Endothelial cell (in vitro differentiated cells): ENCODE measurements at regions not wholly inside any gene's neighbourhood (a gene's known extent, or its start where the extent isn't known, plus 50 kb on each side); places are given as distances from the start of the nearest gene placed in this dataset.

Source experiments
- DNase-seq: peaks from one replicate; pipeline ENCODE4 v3.0.0; 2021; ENCODE audit warnings: low spot score
- H3K27ac Mint-ChIP-seq: one replicate; pipeline ENCODE4 v1.8.0; 2021; ENCODE audit warnings: mixed read lengths, inconsistent platforms; ENCODE audit not compliant: unreplicated experiment
- H3K27me3 Mint-ChIP-seq: one replicate; pipeline ENCODE4 v1.8.0; 2021; ENCODE audit warnings: mild to moderate bottlenecking, moderate library complexity, mixed read lengths, inconsistent platforms; ENCODE audit not compliant: unreplicated experiment
- H3K36me3 Mint-ChIP-seq: one replicate; pipeline ENCODE4 v1.8.0; 2021; ENCODE audit warnings: mild to moderate bottlenecking, low read depth, mixed read lengths, inconsistent platforms; ENCODE audit not compliant: unreplicated experiment
- H3K4me1 Mint-ChIP-seq: one replicate; pipeline ENCODE4 v1.8.0; 2021; ENCODE audit warnings: mild to moderate bottlenecking, mixed read lengths, inconsistent platforms; ENCODE audit not compliant: unreplicated experiment
- H3K4me3 Mint-ChIP-seq: one replicate; pipeline ENCODE4 v1.8.0; 2021; ENCODE audit warnings: mild to moderate bottlenecking, mixed read lengths, inconsistent platforms; ENCODE audit not compliant: unreplicated experiment
- H3K9me3 Mint-ChIP-seq: one replicate; pipeline ENCODE4 v1.8.0; 2021; ENCODE audit warnings: mixed read lengths, inconsistent platforms; ENCODE audit not compliant: unreplicated experiment
- TF ChIP-seq, protein P1 (sequence below): fragments of 200-600 bp; sonication (generic); IDR thresholded peaks from one replicate; pipeline ENCODE4 v1.5.0; 2021; ENCODE audit warnings: antibody characterized with exemption; ENCODE audit not compliant: unreplicated experiment

DNA sequence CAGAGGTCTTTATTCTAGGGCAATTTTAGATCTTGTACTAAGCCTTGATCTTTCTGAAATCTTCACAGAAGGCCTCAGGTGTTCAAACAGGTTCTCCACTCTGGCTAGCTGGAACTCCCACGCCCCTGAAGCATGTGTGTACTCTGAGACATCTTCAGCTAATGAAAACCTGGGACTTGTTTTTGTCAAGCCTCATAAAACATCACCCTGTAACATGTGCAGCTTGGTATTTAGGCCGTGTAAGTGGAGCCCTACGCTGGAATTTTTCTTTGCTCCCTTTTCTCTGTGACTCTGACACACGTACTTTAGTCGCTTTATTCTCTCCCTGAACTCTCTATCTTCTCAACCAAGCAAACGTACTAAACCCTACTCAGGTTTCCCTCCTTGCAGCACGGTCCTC, 701.9 kb upstream of the ZP4 start:
- no peaks in the 10 kb centered on the region for H3K27me3 Mint-ChIP-seq
- H3K9me3 Mint-ChIP-seq = no peaks in the 10 kb centered on the region
- TF ChIP-seq, protein P1, sequence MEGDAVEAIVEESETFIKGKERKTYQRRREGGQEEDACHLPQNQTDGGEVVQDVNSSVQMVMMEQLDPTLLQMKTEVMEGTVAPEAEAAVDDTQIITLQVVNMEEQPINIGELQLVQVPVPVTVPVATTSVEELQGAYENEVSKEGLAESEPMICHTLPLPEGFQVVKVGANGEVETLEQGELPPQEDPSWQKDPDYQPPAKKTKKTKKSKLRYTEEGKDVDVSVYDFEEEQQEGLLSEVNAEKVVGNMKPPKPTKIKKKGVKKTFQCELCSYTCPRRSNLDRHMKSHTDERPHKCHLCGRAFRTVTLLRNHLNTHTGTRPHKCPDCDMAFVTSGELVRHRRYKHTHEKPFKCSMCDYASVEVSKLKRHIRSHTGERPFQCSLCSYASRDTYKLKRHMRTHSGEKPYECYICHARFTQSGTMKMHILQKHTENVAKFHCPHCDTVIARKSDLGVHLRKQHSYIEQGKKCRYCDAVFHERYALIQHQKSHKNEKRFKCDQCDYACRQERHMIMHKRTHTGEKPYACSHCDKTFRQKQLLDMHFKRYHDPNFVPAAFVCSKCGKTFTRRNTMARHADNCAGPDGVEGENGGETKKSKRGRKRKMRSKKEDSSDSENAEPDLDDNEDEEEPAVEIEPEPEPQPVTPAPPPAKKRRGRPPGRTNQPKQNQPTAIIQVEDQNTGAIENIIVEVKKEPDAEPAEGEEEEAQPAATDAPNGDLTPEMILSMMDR = no peak
- H3K27ac Mint-ChIP-seq = no peak overlapping the region
- no peaks in the 10 kb centered on the region for H3K36me3 Mint-ChIP-seq
- no peak for DNase-seq
- H3K4me3 Mint-ChIP-seq = no peak overlapping the region
- no peaks in the 10 kb centered on the region for H3K4me1 Mint-ChIP-seq

DNA sequence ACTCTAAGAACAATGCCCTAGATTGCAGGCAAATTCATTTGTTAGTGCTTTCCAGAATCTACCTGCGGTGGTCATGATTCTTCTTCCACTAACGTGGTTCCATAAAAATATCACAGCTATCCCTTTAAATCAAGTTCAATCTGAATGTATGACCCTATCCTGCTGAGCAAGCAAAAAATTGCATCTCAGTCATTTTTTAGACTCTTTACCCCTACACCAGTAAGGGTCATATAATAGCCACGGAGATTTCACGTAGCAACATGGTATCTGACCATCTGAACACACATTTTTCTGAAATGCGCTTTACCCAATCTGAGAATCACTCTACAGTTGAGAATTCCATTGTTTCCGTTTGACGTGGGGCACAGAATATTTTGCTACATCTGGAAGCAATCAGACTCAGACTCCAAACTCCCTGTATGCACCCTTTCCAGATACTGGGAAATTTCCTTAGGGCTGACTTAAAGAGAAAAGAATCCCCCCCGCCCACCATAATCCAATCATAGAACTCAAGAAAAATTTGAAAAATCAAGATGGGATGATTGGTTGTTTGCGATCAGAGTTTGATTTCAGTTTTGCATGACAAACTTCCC, 699.2 kb upstream of the ZP4 start:
- no peaks in the 10 kb centered on the region for H3K4me1 Mint-ChIP-seq
- DNase-seq = no peak
- H3K4me3 Mint-ChIP-seq = no peak overlapping the region
- H3K9me3 Mint-ChIP-seq = no peaks in the 10 kb centered on the region
- H3K36me3 Mint-ChIP-seq = no peaks in the 10 kb centered on the region
- TF ChIP-seq, protein P1 = no peak
- no peak overlapping the region for H3K27ac Mint-ChIP-seq
- no peaks in the 10 kb centered on the region for H3K27me3 Mint-ChIP-seq

DNA sequence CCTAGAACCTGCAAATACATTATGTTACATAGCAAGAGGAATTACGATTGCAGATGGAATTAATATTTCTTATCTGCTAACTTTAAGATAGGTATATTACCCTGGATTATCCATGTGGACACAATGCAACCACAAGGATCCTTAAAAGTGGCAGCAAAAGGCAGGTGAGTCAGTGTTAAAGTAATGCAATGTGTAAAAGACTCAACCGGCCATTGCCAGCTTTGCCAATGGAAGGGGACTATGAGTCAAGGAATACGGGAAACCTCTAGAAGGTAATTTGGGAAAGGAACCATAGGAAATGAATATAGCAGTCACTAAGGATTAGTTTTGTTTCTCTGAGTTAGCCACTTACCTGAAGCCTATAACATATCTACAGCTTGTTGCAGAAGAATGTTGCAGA, 692.1 kb upstream of the ZP4 start:
- H3K4me1 Mint-ChIP-seq = no peaks in the 10 kb centered on the region
- TF ChIP-seq, protein P1 = no peak
- no peaks in the 10 kb centered on the region for H3K27me3 Mint-ChIP-seq
- no peaks in the 10 kb centered on the region for H3K36me3 Mint-ChIP-seq
- no peak overlapping the region for H3K4me3 Mint-ChIP-seq
- DNase-seq = no peak
- H3K27ac Mint-ChIP-seq = no peak overlapping the region
- H3K9me3 Mint-ChIP-seq = no peaks in the 10 kb centered on the region

DNA sequence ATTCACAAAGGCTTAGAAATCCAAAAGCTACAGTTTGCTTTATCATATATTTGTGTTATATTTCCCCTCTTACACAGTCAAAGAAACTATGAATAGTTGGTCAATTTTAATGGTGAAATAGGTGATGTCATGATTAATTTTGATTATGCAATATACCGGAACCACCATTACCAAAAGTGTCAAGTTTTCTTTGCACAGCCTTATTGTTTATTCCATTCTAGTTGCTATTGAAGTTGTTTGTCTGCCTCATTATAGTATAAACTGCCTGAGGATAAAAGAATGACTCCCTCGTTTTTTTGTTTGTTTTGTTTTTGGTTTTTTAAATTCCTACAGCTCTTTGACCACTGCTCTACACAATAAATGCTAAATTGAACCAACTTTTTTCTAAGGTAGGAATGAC, 690.6 kb upstream of the ZP4 start:
- no peak for DNase-seq
- no peaks in the 10 kb centered on the region for H3K27me3 Mint-ChIP-seq
- TF ChIP-seq, protein P1 = no peak
- H3K36me3 Mint-ChIP-seq = no peaks in the 10 kb centered on the region
- no peak overlapping the region for H3K4me3 Mint-ChIP-seq
- H3K9me3 Mint-ChIP-seq = no peaks in the 10 kb centered on the region
- no peaks in the 10 kb centered on the region for H3K4me1 Mint-ChIP-seq
- no peak overlapping the region for H3K27ac Mint-ChIP-seq

DNA sequence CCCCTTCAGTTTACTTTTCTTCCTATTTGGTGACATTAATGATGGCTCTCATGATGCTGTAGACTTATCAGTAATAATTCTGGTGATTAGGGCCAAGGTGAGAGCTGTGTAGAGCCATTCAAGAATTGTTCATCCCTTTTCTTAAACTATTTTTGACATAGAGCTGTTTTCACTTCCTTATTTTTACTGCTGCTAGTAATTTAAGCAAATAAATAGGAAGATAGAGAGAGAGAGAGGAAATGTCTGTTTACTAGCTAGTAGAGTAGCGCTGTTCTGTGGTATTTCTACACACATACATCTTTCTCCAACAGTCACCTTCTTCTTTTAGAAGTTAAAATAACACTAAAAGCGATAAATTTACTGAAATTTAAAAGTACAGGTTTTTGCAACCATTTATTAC, 678.0 kb upstream of the ZP4 start:
- Mint-ChIP-seq H3K36me3 (peaks cover 6% of the 10 kb centered on the region), H3K27me3 (peaks cover 4% of the 10 kb centered on the region), H3K4me1 (peaks cover 3% of the 10 kb centered on the region), H3K9me3 (no peaks in the 10 kb centered on the region), H3K4me3 (no peak overlapping the region), H3K27ac (no peak overlapping the region)
- no peak for DNase-seq
- TF ChIP-seq, protein P1 = no peak
